ENCODE measurements at regions not wholly inside any gene's neighbourhood (a gene's known extent, or its start where the extent isn't known, plus 50 kb on each side); places are given as distances from the start of the nearest gene placed in this dataset.
"Not testable (repeated sequence)": the region's sequence is repeated elsewhere in the genome, so short reads cannot be mapped to it uniquely, and the experiment has no call there.

DNA sequence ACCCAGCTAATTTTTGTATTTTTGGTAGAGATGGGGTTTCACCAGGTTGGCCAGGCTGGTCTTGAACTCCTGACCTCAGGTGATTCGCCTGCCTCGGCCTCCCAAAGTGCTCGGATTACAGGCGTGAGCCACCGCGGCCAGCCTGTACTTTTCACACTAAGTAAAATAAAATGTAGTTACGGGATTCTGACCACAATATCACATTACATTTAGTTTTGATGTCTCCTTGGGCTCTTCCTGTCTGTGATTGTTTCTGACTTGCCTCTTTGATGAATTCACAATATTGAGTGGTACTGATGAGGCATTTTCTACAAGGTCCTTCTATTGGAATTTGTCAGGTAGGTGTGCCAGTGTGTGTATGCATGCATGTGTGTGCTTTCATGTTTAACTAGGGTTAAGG is 658.6 kb upstream of the TMEM132C start:
- not testable (repeated sequence) for TF ChIP-seq POLR2A (IDR thresholded peaks at IDR 0.05)
- TF ChIP-seq, protein P1, sequence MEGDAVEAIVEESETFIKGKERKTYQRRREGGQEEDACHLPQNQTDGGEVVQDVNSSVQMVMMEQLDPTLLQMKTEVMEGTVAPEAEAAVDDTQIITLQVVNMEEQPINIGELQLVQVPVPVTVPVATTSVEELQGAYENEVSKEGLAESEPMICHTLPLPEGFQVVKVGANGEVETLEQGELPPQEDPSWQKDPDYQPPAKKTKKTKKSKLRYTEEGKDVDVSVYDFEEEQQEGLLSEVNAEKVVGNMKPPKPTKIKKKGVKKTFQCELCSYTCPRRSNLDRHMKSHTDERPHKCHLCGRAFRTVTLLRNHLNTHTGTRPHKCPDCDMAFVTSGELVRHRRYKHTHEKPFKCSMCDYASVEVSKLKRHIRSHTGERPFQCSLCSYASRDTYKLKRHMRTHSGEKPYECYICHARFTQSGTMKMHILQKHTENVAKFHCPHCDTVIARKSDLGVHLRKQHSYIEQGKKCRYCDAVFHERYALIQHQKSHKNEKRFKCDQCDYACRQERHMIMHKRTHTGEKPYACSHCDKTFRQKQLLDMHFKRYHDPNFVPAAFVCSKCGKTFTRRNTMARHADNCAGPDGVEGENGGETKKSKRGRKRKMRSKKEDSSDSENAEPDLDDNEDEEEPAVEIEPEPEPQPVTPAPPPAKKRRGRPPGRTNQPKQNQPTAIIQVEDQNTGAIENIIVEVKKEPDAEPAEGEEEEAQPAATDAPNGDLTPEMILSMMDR (IDR thresholded peaks at IDR 0.05): not testable (repeated sequence)
